ENCODE measurements at regions not wholly inside any gene's neighbourhood (a gene's known extent, or its start where the extent isn't known, plus 50 kb on each side); places are given as distances from the start of the nearest gene placed in this dataset.

- TF ChIP-seq ZFP1 (CRISPR knock-in tag; IDR thresholded peaks at IDR 0.05) (no peak), XRCC5 (IDR thresholded peaks at IDR 0.05; ENCODE audit: low read depth, low read length) (no peak), POLR2A (conservative IDR thresholded peaks at IDR 0.05) (no peak), ZNF79 (CRISPR knock-in tag; IDR thresholded peaks at IDR 0.05; ENCODE audit: low read depth) (no peak), ZBTB1 (CRISPR knock-in tag; IDR thresholded peaks at IDR 0.05; ENCODE audit: borderline replicate concordance, low read depth) (no peak), ZNF384 (IDR thresholded peaks at IDR 0.05; ENCODE audit: low read depth, low read length) (no peak), SFPQ (IDR thresholded peaks at IDR 0.05; ENCODE audit: low read depth, low read length) (no peak), PHF8 (IDR thresholded peaks at IDR 0.05; ENCODE audit: borderline replicate concordance, low read length) (no peak), GABPA (tag; conservative IDR thresholded peaks at IDR 0.05; ENCODE audit: low read depth) (no peak), CTCF (IDR thresholded peaks at IDR 0.05 in 2 of 3, conservative IDR thresholded peaks at IDR 0.05 in 1 of 3; ENCODE audit: insufficient read depth in 2 of 3, low read depth in 1 of 3, low read length in 3 of 3) (no peak), HES1 (IDR thresholded peaks at IDR 0.05; ENCODE audit: low read depth) (no peak), HNRNPUL1 (IDR thresholded peaks at IDR 0.05; ENCODE audit: low read length) (no peak), MAFK (IDR thresholded peaks at IDR 0.05; ENCODE audit: low read length) (no peak)
Observed at GRCh38 chr15:25176991-25177954, 222.5 kb downstream of the SNRPN start.
